Esophagus squamous epithelium (tissue), 5 donors: ENCODE measurements at regions not wholly inside any gene's neighbourhood (a gene's known extent, or its start where the extent isn't known, plus 50 kb on each side); places are given as distances from the start of the nearest gene placed in this dataset.

Experiments
- DNase-seq: peaks from one replicate; lab custom pipeline; 2025; lab: John Stamatoyannopoulos, UW
- H3K27ac ChIP-seq, 4 donors: fragments of 200-600 bp; sonication (generic); one replicate each; pipeline ENCODE4 v1.5.1; 2016 to 2019; ENCODE audit warnings: mild to moderate bottlenecking in 1 of 4
- H3K27me3 ChIP-seq, 4 donors: fragments of 200-600 bp; sonication (generic); 1 replicate in 3 of 4; 2 replicates in 1 of 4; pipeline versions ENCODE4 v1.5.1 to v1.6.0; 2017 to 2021; ENCODE audit warnings: antibody characterized with exemption in 1 of 4
- H3K36me3 ChIP-seq, 3 donors: fragments of 200-600 bp; sonication (generic); one replicate each; pipeline ENCODE4 v1.5.1; 2016 to 2019
- H3K4me1 ChIP-seq, 3 donors: fragments of 200-600 bp; sonication (generic); one replicate each; pipeline ENCODE4 v1.5.1; 2017 to 2019
- H3K4me3 ChIP-seq, 4 donors: fragments of 200-600 bp; sonication (generic); 1 replicate in 3 of 4; 2 replicates in 1 of 4; pipeline ENCODE4 v1.5.1; 2016 to 2019; ENCODE audit warnings: mild to moderate bottlenecking in 2 of 4, moderate library complexity in 1 of 4
- H3K9me3 ChIP-seq, 3 donors: fragments of 200-600 bp; sonication (generic); one replicate each; pipeline ENCODE4 v1.5.1; 2016 to 2019
- CTCF ChIP-seq, 6 experiments: fragments of 450-650 bp in 4 of 6; fragments of 200-600 bp in 2 of 6; sonication (generic) in 2 of 6; IDR thresholded peaks; one replicate each; pipeline ENCODE4 v1.5.1; 2016 to 2019; ENCODE audit warnings: antibody characterized with exemption in 6 of 6, mild to moderate bottlenecking in 4 of 6, moderate library complexity in 4 of 6
- POLR2A ChIP-seq, 4 donors: fragments of 450-650 bp; IDR thresholded peaks; one replicate each; pipeline ENCODE4 v1.6.1; 2017; ENCODE audit warnings: antibody characterized with exemption in 4 of 4, mild to moderate bottlenecking in 4 of 4, moderate library complexity in 3 of 4
- WGBS, 2 donors: methylation state at CpG; one replicate each; pipeline ENCODE4 v1.1.5; 2018; 5-methylcytosine and 5-hydroxymethylcytosine counted together
- intact Hi-C: fragments of 100-400 bp; cut with DNase I; formaldehyde crosslinking; loops from one replicate; pipeline ENCODE4 v1.15.0; 2022
- donor health status: DM: yes; HTN: yes; CAD: no.

- TF ChIP-seq POLR2A (IDR thresholded peaks at IDR 0.05) (no peak), CTCF (IDR thresholded peaks at IDR 0.05) (no peak)
- intact Hi-C loops, result no loop called here
- 88 to 91% methylated on average over 11 of the region's 11 CpGs for WGBS, 2 donors
- no peaks in the 10 kb centered on the region for H3K9me3 ChIP-seq
- H3K27me3 ChIP-seq, result no peaks in the 10 kb centered on the region
- no peak overlapping the region for H3K4me3 ChIP-seq
- DNase-seq, result no peak
- H3K36me3 ChIP-seq, result no peaks in the 10 kb centered on the region
- no peak overlapping the region for H3K27ac ChIP-seq
- no peaks in the 10 kb centered on the region for H3K4me1 ChIP-seq
These were observed 234.9 kb downstream of the RHOU start for GRCh38 chr1:228969953-228970800.

- H3K27me3 ChIP-seq, result no peaks in the 10 kb centered on the region
- H3K4me3 ChIP-seq, result no peak overlapping the region
- H3K9me3 ChIP-seq, result no peaks in the 10 kb centered on the region
- TF ChIP-seq CTCF (IDR thresholded peaks at IDR 0.05), result no peak
- no peak for TF ChIP-seq POLR2A (IDR thresholded peaks at IDR 0.05)
- intact Hi-C loops, result no loop called here
- H3K4me1 ChIP-seq, result no peaks in the 10 kb centered on the region
- WGBS, 2 donors, result 85 to 92% methylated on average over 2 of the region's 2 CpGs
- no peak overlapping the region for H3K27ac ChIP-seq
- no peak for DNase-seq
- no peaks in the 10 kb centered on the region for H3K36me3 ChIP-seq
These were observed 237.3 kb downstream of the RHOU start for GRCh38 chr1:228972576-228972975.

- Histone ChIP-seq H3K27me3 (peaks cover 0 to 4% (median 0%) of the 10 kb centered on the region in 4 donors), H3K4me1 (peaks cover 3 to 12% (median 10%) of the 10 kb centered on the region in 3 donors), H3K9me3 (no peaks in the 10 kb centered on the region), H3K4me3 (no peak overlapping the region), H3K27ac (no peak overlapping the region), H3K36me3 (no peaks in the 10 kb centered on the region)
- 75 to 83% methylated on average over 2 to 5 of the region's 7 CpGs for WGBS, 2 donors
- intact Hi-C loops, result no loop called here
- DNase-seq, result no peak
- no peak for TF ChIP-seq CTCF (IDR thresholded peaks at IDR 0.05)
- no peak for TF ChIP-seq POLR2A (IDR thresholded peaks at IDR 0.05)
These were observed 239.0 kb downstream of the RHOU start for GRCh38 chr1:228974273-228974672.

DNA sequence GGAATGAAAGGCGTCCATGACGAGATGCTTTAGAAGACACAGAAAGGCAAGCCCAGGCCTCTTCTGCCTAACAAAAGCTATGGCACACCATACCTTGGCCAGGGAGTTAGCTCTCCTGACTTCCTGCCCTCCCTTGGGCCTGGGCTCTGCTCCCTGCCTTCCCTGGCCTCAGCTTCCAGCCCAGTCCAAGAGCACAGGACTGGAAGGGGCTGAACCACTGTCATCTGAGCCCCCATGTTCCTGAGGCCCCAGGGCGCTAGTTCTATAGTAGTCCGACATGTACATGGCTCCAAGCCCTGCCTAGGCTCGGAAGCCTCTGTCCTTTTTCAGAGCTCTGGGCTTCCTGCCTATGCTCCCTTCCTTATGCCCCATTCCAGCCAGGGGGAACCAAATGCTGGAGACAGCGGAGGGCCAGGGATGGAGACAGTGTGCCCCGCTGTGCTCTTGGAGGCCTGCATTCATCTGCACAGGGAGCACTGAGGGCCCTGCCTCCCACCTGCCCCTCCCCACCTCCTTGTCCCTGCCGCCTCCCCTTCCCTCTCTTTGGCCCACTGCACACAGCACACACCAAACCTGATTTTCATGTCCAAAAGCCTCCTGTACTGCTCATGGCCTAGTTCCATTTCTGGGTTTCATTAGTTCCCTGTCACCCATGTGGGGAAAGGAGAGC, 240.1 kb downstream of the RHOU start:
- 82 to 92% methylated on average over 5 to 6 of the region's 8 CpGs for WGBS, 2 donors
- Histone ChIP-seq H3K9me3 (no peaks in the 10 kb centered on the region), H3K36me3 (no peaks in the 10 kb centered on the region), H3K27ac (no peak overlapping the region), H3K4me3 (no peak overlapping the region), H3K4me1 (peaks cover 3 to 12% (median 10%) of the 10 kb centered on the region in 3 donors), H3K27me3 (peaks cover 0 to 4% (median 0%) of the 10 kb centered on the region in 4 donors)
- TF ChIP-seq CTCF (IDR thresholded peaks at IDR 0.05), result no peak
- intact Hi-C loops, result no loop called here
- no peak for DNase-seq

DNA sequence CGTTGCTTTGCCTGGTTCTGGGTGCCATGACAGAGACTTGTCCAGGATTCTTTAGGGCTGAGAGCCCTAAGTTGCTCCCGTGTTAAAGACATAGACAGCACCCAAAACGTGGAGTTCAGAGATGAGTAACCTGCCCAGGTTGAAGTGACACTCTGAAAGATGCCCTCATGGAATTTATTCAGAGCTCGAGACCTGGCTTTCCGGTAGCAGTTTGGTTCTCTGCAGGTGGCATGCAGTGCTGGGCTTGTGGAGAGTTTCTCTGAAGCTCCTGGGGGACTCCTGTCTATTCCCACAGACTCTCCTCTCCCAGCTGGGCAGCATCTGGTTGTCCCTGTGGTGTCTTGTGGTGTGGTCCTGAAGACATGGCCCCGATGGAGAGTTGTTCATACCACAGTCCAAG, 241.0 kb downstream of the RHOU start:
- no peak overlapping the region for H3K4me3 ChIP-seq
- H3K27me3 ChIP-seq, result peaks cover 0 to 4% (median 0%) of the 10 kb centered on the region in 4 donors
- no peaks in the 10 kb centered on the region for H3K9me3 ChIP-seq
- TF ChIP-seq CTCF (IDR thresholded peaks at IDR 0.05) (no peak), POLR2A (IDR thresholded peaks at IDR 0.05) (no peak)
- intact Hi-C loops, result no loop called here
- no peaks in the 10 kb centered on the region for H3K36me3 ChIP-seq
- no peak overlapping the region for H3K27ac ChIP-seq
- no peak for DNase-seq
- peaks cover 3 to 12% (median 10%) of the 10 kb centered on the region in 3 donors for H3K4me1 ChIP-seq
- WGBS, 2 donors, result 77 to 90% methylated on average over 5 to 6 of the region's 6 CpGs
